ENCODE measurements at regions not wholly inside any gene's neighbourhood (a gene's known extent, or its start where the extent isn't known, plus 50 kb on each side); places are given as distances from the start of the nearest gene placed in this dataset.
A peak's percentile ranks its signal among the peaks of the same experiment; 100 is the strongest.

DNA sequence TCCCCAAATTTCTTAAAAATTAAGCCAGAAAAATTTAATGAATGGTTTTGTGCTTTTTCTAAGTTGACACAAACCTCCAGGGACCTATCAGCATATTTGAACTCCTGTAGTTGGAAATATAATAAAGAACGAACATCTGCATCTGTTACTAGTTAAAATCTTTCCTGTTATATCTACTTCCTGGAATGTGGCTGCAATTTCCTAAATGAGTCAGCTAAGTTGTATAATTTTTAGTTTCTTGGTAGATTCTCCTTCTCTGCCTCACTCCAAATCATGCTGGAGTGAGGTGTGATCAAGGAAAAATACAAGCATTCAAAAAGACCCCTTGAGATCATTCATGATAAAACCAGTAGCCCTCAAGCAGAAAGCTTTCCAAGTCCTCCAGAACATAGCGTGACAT lies 106.2 kb upstream of the MCTP2 start:
- H3K4me1 ChIP-seq = no peaks in the 10 kb centered on the region
- H3K27me3 ChIP-seq = no peaks in the 10 kb centered on the region
- no peak overlapping the region for H3K4me3 ChIP-seq
- ATAC-seq (no peak), DNase-seq (no peak)
- no peaks in the 10 kb centered on the region for H3K36me3 ChIP-seq (replicated peaks in 1 of 2; ENCODE audit: insufficient read depth in 1 of 2, low read depth in 2 of 2)
- H3K27ac ChIP-seq = no peak overlapping the region
- H3K9me3 ChIP-seq = no peaks in the 10 kb centered on the region
- TF ChIP-seq, protein P1, sequence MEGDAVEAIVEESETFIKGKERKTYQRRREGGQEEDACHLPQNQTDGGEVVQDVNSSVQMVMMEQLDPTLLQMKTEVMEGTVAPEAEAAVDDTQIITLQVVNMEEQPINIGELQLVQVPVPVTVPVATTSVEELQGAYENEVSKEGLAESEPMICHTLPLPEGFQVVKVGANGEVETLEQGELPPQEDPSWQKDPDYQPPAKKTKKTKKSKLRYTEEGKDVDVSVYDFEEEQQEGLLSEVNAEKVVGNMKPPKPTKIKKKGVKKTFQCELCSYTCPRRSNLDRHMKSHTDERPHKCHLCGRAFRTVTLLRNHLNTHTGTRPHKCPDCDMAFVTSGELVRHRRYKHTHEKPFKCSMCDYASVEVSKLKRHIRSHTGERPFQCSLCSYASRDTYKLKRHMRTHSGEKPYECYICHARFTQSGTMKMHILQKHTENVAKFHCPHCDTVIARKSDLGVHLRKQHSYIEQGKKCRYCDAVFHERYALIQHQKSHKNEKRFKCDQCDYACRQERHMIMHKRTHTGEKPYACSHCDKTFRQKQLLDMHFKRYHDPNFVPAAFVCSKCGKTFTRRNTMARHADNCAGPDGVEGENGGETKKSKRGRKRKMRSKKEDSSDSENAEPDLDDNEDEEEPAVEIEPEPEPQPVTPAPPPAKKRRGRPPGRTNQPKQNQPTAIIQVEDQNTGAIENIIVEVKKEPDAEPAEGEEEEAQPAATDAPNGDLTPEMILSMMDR (IDR thresholded peaks at IDR 0.05) = no peak
- TF ChIP-seq POLR2A (IDR thresholded peaks at IDR 0.05) = no peak
- intact Hi-C loops (cut with DNase I) = no loop called here
- 56 to 63% methylated on average over 2 of the region's 2 CpGs for WGBS, 2 donors

DNA sequence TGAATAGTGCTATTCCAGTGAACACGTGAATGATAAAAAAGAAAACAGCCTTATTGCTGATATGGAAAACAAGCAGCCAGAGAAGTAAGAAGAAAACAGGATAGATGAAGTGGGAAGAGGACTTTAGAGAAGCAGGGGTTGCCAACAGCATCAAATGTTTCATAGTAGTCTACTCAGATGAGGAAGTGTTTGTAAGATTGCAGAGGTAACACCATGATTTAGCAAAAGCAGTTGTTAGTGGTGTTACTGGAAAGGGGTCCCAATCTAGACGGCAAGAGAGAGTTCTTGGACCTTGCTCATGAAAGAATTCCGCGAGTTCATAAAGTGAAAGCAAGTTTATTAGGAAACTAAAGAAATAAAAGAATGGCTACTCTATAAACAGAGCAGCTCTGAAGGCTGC lies 108.8 kb upstream of the MCTP2 start:
- TF ChIP-seq POLR2A (IDR thresholded peaks at IDR 0.05) = no peak
- TF ChIP-seq, protein P1 (IDR thresholded peaks at IDR 0.05) = no peak
- no peak overlapping the region for H3K4me3 ChIP-seq
- H3K27ac ChIP-seq = no peak overlapping the region
- no peaks in the 10 kb centered on the region for H3K4me1 ChIP-seq
- ATAC-seq (no peak), DNase-seq (no peak)
- no peaks in the 10 kb centered on the region for H3K27me3 ChIP-seq
- 66 to 87% methylated on average over 4 of the region's 4 CpGs for WGBS, 2 donors
- intact Hi-C loops (cut with DNase I) = no loop called here
- H3K36me3 ChIP-seq (replicated peaks in 1 of 2; ENCODE audit: insufficient read depth in 1 of 2, low read depth in 2 of 2) = no peaks in the 10 kb centered on the region
- no peaks in the 10 kb centered on the region for H3K9me3 ChIP-seq

DNA sequence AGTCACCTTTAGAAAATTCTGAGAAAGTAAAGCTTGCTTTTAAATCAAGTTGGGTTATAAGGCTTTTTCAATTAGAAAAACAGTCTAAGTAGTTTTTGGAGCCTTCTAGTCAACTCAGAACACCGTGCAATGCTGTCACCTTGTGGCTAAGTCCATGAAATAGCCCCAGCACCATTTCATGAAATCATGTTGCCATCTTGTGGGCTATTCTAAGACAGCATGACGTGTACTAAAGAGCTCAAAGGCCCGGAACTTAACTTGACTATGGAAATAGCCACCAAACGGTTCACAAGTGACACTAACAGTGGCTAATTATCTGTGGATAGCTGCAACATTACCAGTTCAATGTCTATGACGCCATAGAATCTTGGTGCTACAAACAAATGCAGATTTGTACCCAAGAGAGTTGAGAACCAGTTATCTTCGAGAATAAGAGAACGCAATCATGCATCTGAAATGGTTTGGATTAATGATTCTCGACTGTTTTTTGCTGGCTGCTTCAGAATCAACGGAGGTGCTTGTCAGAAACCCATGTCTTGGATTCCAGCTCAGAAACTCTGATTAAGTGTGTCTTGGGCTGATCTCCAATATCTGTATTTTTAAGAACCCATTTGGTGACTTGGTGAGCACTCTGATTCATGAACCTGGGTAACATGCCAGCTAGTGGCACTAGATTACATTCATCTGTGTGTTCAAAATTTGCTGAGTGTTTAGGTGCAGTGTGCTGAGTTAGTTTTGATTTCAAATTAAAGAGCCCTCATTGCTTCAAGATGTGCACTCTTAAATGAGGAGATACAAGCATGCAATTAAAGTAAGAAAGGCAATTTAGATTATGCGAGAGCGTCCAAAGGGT lies 111.2 kb upstream of the MCTP2 start:
- Histone ChIP-seq H3K4me3 (no peak overlapping the region), H3K9me3 (no peaks in the 10 kb centered on the region), H3K27me3 (no peaks in the 10 kb centered on the region), H3K27ac (no peak overlapping the region), H3K36me3 (replicated peaks in 1 of 2; ENCODE audit: insufficient read depth in 1 of 2, low read depth in 2 of 2) (no peaks in the 10 kb centered on the region), H3K4me1 (no peaks in the 10 kb centered on the region)
- 41 to 42% methylated on average over 11 of the region's 11 CpGs for WGBS, 2 donors
- TF ChIP-seq POLR2A (IDR thresholded peaks at IDR 0.05) = no peak
- TF ChIP-seq, protein P1 (IDR thresholded peaks at IDR 0.05) = peak; percentile 67 to 99 (median 99)
- DNase-seq = peak; percentile 69 to 86 (median 76)
- intact Hi-C loops (cut with DNase I) = loop anchor here (5.0 kb wide), 1 partner anchor 1088 kb away; no protein-coding TSS in a partner anchor
- ATAC-seq = peak; percentile 98

DNA sequence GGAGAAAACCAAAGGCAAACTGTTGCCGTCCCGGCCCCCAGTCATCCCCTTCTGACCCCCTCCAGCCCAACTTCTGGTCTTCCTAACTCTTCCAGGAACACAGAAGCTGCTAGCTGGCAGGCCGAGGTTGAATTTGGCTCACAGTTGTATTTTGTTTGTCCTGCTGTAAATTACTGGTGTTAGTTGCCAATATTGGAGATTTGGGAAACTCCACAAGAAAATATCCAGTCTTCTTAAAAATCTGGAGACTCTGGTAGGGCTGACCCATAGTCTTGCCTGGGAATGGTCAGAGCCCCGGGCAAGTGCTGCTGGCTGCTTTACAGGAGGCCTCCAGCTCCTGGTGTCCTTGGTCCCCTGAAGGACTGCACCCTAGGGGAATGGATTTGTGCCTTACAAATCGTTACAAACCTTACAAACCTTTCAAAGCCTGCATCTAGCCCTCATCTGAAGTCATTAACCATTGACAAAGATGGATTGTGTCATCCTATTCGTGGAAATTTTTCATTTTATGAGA lies 112.0 kb upstream of the MCTP2 start:
- intact Hi-C loops (cut with DNase I) = loop anchor here (5.0 kb wide), 1 partner anchor 1087 kb away; no protein-coding TSS in a partner anchor
- no peak overlapping the region for H3K27ac ChIP-seq
- H3K36me3 ChIP-seq (replicated peaks in 1 of 2; ENCODE audit: insufficient read depth in 1 of 2, low read depth in 2 of 2) = no peaks in the 10 kb centered on the region
- WGBS, 2 donors = 39 to 43% methylated on average over 6 of the region's 6 CpGs
- peak in 1 of 4 donors; percentile 5 for DNase-seq
- ATAC-seq = peak; percentile 36
- H3K27me3 ChIP-seq = peaks cover 0 to under 1% of the 10 kb centered on the region in 2 donors
- H3K4me3 ChIP-seq = no peak overlapping the region
- TF ChIP-seq POLR2A (IDR thresholded peaks at IDR 0.05) = no peak
- TF ChIP-seq, protein P1 (IDR thresholded peaks at IDR 0.05) = no peak
- no peaks in the 10 kb centered on the region for H3K4me1 ChIP-seq
- no peaks in the 10 kb centered on the region for H3K9me3 ChIP-seq
